H1 (cell line): ENCODE measurements at regions not wholly inside any gene's neighbourhood (a gene's known extent, or its start where the extent isn't known, plus 50 kb on each side); places are given as distances from the start of the nearest gene placed in this dataset.

Experiments used
- CTCF ChIA-PET: fragments of 300-600 bp; sonication (Branson Sonifier 250); formaldehyde crosslinking; loops from one replicate; lab custom pipeline; 2021; ENCODE audit not compliant: partially characterized antibody; lab: Charles Lee
- POLR2A ChIA-PET: fragments of 300-600 bp; sonication (Branson Sonifier 250); formaldehyde crosslinking; loops from one replicate; lab custom pipeline; 2021; ENCODE audit warnings: inconsistent platforms; ENCODE audit not compliant: partially characterized antibody; lab: Charles Lee
- DNase-seq, 2 experiments: peaks; one replicate each; pipeline versions ENCODE4 v3.0.0 to v3.0.0-alpha.2; 2010 to 2022; ENCODE audit warnings: low spot score in 2 of 2, low read depth in 1 of 2, mixed read lengths in 1 of 2
- FAIRE-seq: peaks from 2 replicates; lab custom pipeline; 2011; peaks lifted over from hg19 to GRCh38; lab: Jason Lieb, UNC
- H2AFZ ChIP-seq: 2 replicates; pipeline ENCODE4 v1.8.1; 2012; ENCODE audit warnings: low read length, inconsistent platforms
- H2AK5ac ChIP-seq: 2 replicates; pipeline ENCODE4 v1.6.1; 2013; ENCODE audit warnings: low read depth, low read length
- H2BK120ac ChIP-seq: replicated peaks from 2 replicates; pipeline ENCODE3; 2013; ENCODE audit warnings: low read depth, low read length, inconsistent platforms
- H2BK12ac ChIP-seq: 2 replicates; pipeline ENCODE4 v1.6.1; 2013; ENCODE audit warnings: low read depth, low read length
- H2BK15ac ChIP-seq: 2 replicates; pipeline ENCODE4 v1.6.1; 2013; ENCODE audit warnings: low read length
- H2BK20ac ChIP-seq: 2 replicates; pipeline ENCODE4 v1.6.1; 2013; ENCODE audit warnings: low read length
- H2BK5ac ChIP-seq: 2 replicates; pipeline ENCODE4 v1.6.1; 2013; ENCODE audit warnings: low read depth, low read length
- H3K14ac ChIP-seq: 2 replicates; pipeline ENCODE4 v1.6.1; 2013; ENCODE audit warnings: inconsistent platforms; ENCODE audit not compliant: insufficient read length
- H3K18ac ChIP-seq: 2 replicates; pipeline ENCODE4 v1.6.1; 2013; ENCODE audit warnings: low read length; ENCODE audit errors: extremely low read depth
- H3K23ac ChIP-seq: 2 replicates; pipeline ENCODE4 v1.6.1; 2013; ENCODE audit warnings: inconsistent platforms; ENCODE audit not compliant: insufficient read length
- H3K23me2 ChIP-seq: 2 replicates; pipeline ENCODE4 v1.6.1; 2013; ENCODE audit warnings: low read depth, low read length
- H3K27ac ChIP-seq: 2 replicates; pipeline ENCODE4 v1.6.1; 2011; ENCODE audit warnings: low read depth, low read length, inconsistent platforms
- H3K27me3 ChIP-seq, 4 experiments: replicated peaks in 1 of 4; 1 replicate in 1 of 4; 2 replicates in 3 of 4; pipeline versions ENCODE4 v1.6.1 to v1.8.1; 2011 to 2013; ENCODE audit warnings: low read length in 3 of 4, mild to moderate bottlenecking in 3 of 4, inconsistent platforms in 2 of 4, mixed read lengths in 2 of 4, moderate library complexity in 1 of 4; ENCODE audit not compliant: control insufficient read depth in 3 of 4, insufficient read depth in 3 of 4; ENCODE audit errors: extremely low read depth in 1 of 4
- H3K36me3 ChIP-seq, 4 experiments: 2 replicates each; pipeline versions ENCODE4 v1.6.1 to v1.8.1; 2011 to 2013; ENCODE audit warnings: mild to moderate bottlenecking in 4 of 4, low read length in 3 of 4, moderate library complexity in 2 of 4, control low read depth in 1 of 4, inconsistent platforms in 1 of 4; ENCODE audit not compliant: insufficient read depth in 4 of 4, control insufficient read depth in 2 of 4
- H3K4ac ChIP-seq: replicated peaks from 2 replicates; pipeline ENCODE3; 2013; ENCODE audit warnings: low read length, low read depth, mixed read lengths, inconsistent platforms; ENCODE audit not compliant: insufficient read length
- H3K4me1 ChIP-seq, 4 experiments: replicated peaks in 1 of 4; 1 replicate in 1 of 4; 2 replicates in 3 of 4; pipeline versions ENCODE4 v1.6.1 to v1.8.1; 2011 to 2013; ENCODE audit warnings: low read length in 3 of 4, inconsistent platforms in 2 of 4, mixed read lengths in 1 of 4; ENCODE audit not compliant: insufficient read depth in 4 of 4, control insufficient read depth in 3 of 4
- H3K4me2 ChIP-seq, 2 experiments: 2 replicates each; pipeline versions ENCODE4 v1.6.1 to v1.8.1; 2011 to 2013; ENCODE audit warnings: low read depth in 2 of 2, low read length in 2 of 2, control low read depth in 1 of 2, inconsistent platforms in 1 of 2, mild to moderate bottlenecking in 1 of 2; ENCODE audit not compliant: insufficient read depth in 1 of 2
- H3K4me3 ChIP-seq, 4 experiments: fragments of 200-600, 300-600 bp in 1 of 4; sonication (generic), shearing (Covaris generic), sonication (Bioruptor Twin) in 1 of 4; 2 replicates each; pipeline versions ENCODE4 v1.5.1 to v1.8.1; 2011 to 2016; ENCODE audit warnings: low read length in 4 of 4, low read depth in 3 of 4, control low read depth in 2 of 4, inconsistent platforms in 2 of 4, mild to moderate bottlenecking in 2 of 4, mixed read lengths in 1 of 4, moderate library complexity in 1 of 4; ENCODE audit not compliant: insufficient read depth in 2 of 4; ENCODE audit errors: extremely low read depth in 1 of 4
- H3K56ac ChIP-seq: replicated peaks from 2 replicates; pipeline ENCODE3; 2013; ENCODE audit warnings: low read depth, mild to moderate bottlenecking, mixed read lengths, low read length, inconsistent platforms; ENCODE audit not compliant: insufficient read length
- H3K79me1 ChIP-seq: 2 replicates; pipeline ENCODE4 v1.6.1; 2013; ENCODE audit warnings: low read depth, low read length, control low read depth
- H3K79me2 ChIP-seq, 2 experiments: 2 replicates each; pipeline versions ENCODE4 v1.6.1 to v1.8.1; 2012 to 2013; ENCODE audit warnings: low read length in 2 of 2, mild to moderate bottlenecking in 2 of 2, inconsistent platforms in 1 of 2; ENCODE audit not compliant: insufficient read depth in 2 of 2, control insufficient read depth in 1 of 2
- H3K9ac ChIP-seq, 4 experiments: replicated peaks in 1 of 4; 1 replicate in 1 of 4; 2 replicates in 3 of 4; pipeline versions ENCODE4 v1.6.1 to v1.8.1; 2011 to 2013; ENCODE audit warnings: low read depth in 3 of 4, low read length in 3 of 4, control low read depth in 2 of 4, mild to moderate bottlenecking in 2 of 4, moderate library complexity in 2 of 4, inconsistent platforms in 1 of 4; ENCODE audit errors: extremely low read depth in 1 of 4
- H3K9me3 ChIP-seq, 2 experiments: 2 replicates each; pipeline versions ENCODE4 v1.6.1 to v1.8.1; 2012 to 2013; ENCODE audit warnings: mild to moderate bottlenecking in 2 of 2, moderate library complexity in 2 of 2, control low read depth in 1 of 2, inconsistent platforms in 1 of 2, low read depth in 1 of 2, low read length in 1 of 2, mixed read lengths in 1 of 2; ENCODE audit not compliant: insufficient read depth in 2 of 2
- H4K20me1 ChIP-seq, 2 experiments: replicated peaks in 1 of 2; 2 replicates each; pipeline versions ENCODE3 to v1.8.1; 2011 to 2013; ENCODE audit warnings: inconsistent platforms in 2 of 2, low read length in 2 of 2, mild to moderate bottlenecking in 1 of 2; ENCODE audit not compliant: insufficient read depth in 2 of 2, control insufficient read depth in 1 of 2
- H4K5ac ChIP-seq: 2 replicates; pipeline ENCODE4 v1.6.1; 2013; ENCODE audit warnings: low read length, low read depth, mixed read lengths, inconsistent platforms; ENCODE audit not compliant: insufficient read length
- H4K8ac ChIP-seq: 2 replicates; pipeline ENCODE4 v1.8.0; 2013; ENCODE audit warnings: mild to moderate bottlenecking, moderate library complexity, low read length, inconsistent platforms; ENCODE audit not compliant: insufficient read depth; ENCODE audit errors: extremely low read depth
- H4K91ac ChIP-seq: replicated peaks from 2 replicates; pipeline ENCODE3; 2013; ENCODE audit warnings: low read length, mixed read lengths, inconsistent platforms; ENCODE audit not compliant: insufficient read length
- ASH2L ChIP-seq: fragments of 200-600, 300-600 bp; sonication (generic); IDR thresholded peaks from one replicate; pipeline ENCODE4 v1.7.1; 2017; ENCODE audit warnings: low read length
- ATF2 ChIP-seq: IDR thresholded peaks from 2 replicates; pipeline ENCODE4 v1.6.1; 2012; ENCODE audit warnings: low read length, inconsistent platforms
- CBX8 ChIP-seq: fragments of 300-800, 300-1000 bp; sonication (generic); IDR thresholded peaks from 2 replicates; pipeline ENCODE4 v1.7.1; 2016; ENCODE audit warnings: low read depth, low read length, borderline replicate concordance
- CTBP2 ChIP-seq: IDR thresholded peaks from 2 replicates; pipeline ENCODE4 v1.7.0; 2011; ENCODE audit warnings: borderline replicate concordance, mild to moderate bottlenecking, moderate library complexity, mixed read lengths, low read length; ENCODE audit not compliant: insufficient read depth, insufficient read length
- JUN ChIP-seq: IDR thresholded peaks from 2 replicates; pipeline ENCODE4 v1.6.1; 2011; ENCODE audit warnings: low read depth, mild to moderate bottlenecking, improper control_type of control experiment, low read length
- JUND ChIP-seq: IDR thresholded peaks from 2 replicates; pipeline ENCODE4 v1.6.1; 2011; ENCODE audit warnings: mild to moderate bottlenecking, improper control_type of control experiment, low read length
- POLR2AphosphoS5 ChIP-seq: IDR thresholded peaks from 2 replicates; pipeline ENCODE4 v1.6.1; 2011; ENCODE audit warnings: low read depth, low read length
- RBBP5 ChIP-seq: IDR thresholded peaks from 2 replicates; pipeline ENCODE4 v1.7.1; 2012; ENCODE audit warnings: low read depth, mild to moderate bottlenecking, inconsistent platforms, low read length, moderate library complexity, borderline replicate concordance
- SAP30 ChIP-seq: fragments of 300-600 bp; sonication (generic); IDR thresholded peaks from 2 replicates; pipeline ENCODE4 v1.7.1; 2012; ENCODE audit warnings: low read length, moderate library complexity, mild to moderate bottlenecking, inconsistent platforms; ENCODE audit not compliant: insufficient read depth, insufficient replicate concordance
- SIRT6 ChIP-seq: IDR thresholded peaks from one replicate; pipeline ENCODE4 v1.7.1; 2012; ENCODE audit warnings: low read length, inconsistent platforms
- SP1 ChIP-seq: IDR thresholded peaks from 2 replicates; pipeline ENCODE4 v1.6.1; 2011; ENCODE audit warnings: low read depth, low read length
- SRF ChIP-seq: IDR thresholded peaks from 2 replicates; pipeline ENCODE4 v1.6.1; 2011; ENCODE audit warnings: mild to moderate bottlenecking, low read depth, low read length, moderate library complexity
- SUZ12 ChIP-seq: fragments of 200-600 bp; sonication (generic); IDR thresholded peaks from 2 replicates; pipeline ENCODE4 v1.6.1; 2012; ENCODE audit warnings: mild to moderate bottlenecking, inconsistent platforms, low read length, moderate library complexity, mixed read lengths
- TCF12 ChIP-seq: IDR thresholded peaks from 2 replicates; pipeline ENCODE4 v1.6.1; 2011; ENCODE audit warnings: low read depth, mild to moderate bottlenecking, low read length
- WGBS, 2 experiments: shearing (Covaris generic) in 1 of 2; methylation state at CpG; one replicate each; pipeline versions ENCODE4 v1.1.6 to v1.1.7; 2013 to 2015; ENCODE audit warnings: low lambda C conversion rate in 2 of 2, mixed read lengths in 2 of 2, inconsistent platforms in 1 of 2, low coverage in 1 of 2, missing lambda C conversion rate in 1 of 2; ENCODE audit not compliant: insufficient replicate concordance in 2 of 2, insufficient coverage in 1 of 2, insufficient read length in 1 of 2; ENCODE audit errors: extremely low coverage in 1 of 2, missing lambda C conversion rate in 1 of 2; 5-methylcytosine and 5-hydroxymethylcytosine counted together

- CTCF ChIA-PET, result interaction anchor here (0.7 kb wide), 1 partner anchor 13 kb away, joined by 3 read pairs; no protein-coding TSS in a partner anchor
- TF ChIP-seq SIRT6, result no peak
- no peak for TF ChIP-seq CTBP2
- TF ChIP-seq ATF2, result no peak
- no peak for TF ChIP-seq POLR2AphosphoS5
- TF ChIP-seq SRF, result no peak
- TF ChIP-seq JUN, result no peak
- TF ChIP-seq TCF12, result no peak
- TF ChIP-seq SAP30, result no peak
- no peak for TF ChIP-seq RBBP5
- no peak for TF ChIP-seq JUND
- no peak for TF ChIP-seq SP1
- TF ChIP-seq ASH2L, result no peak
- TF ChIP-seq SUZ12, result no peak
- TF ChIP-seq CBX8, result no peak
Observed at GRCh38 chr2:147027436-147027835, 817.4 kb upstream of the ACVR2A start.

More at GRCh38 chr2:147027436-147027835, 817.4 kb upstream of the ACVR2A start:
- Histone ChIP-seq H3K9ac (no peak overlapping the region), H4K20me1 (no peaks in the 10 kb centered on the region), H3K18ac (no peak overlapping the region), H4K8ac (no peak overlapping the region), H4K5ac (no peak overlapping the region), H3K4me1 (peaks cover 0 to 7% (median 2%) of the 10 kb centered on the region in 4 experiments; a peak in 4 of 7 replicates), H3K27ac (no peak overlapping the region), H3K79me1 (no peaks in the 10 kb centered on the region), H3K56ac (no peak overlapping the region), H3K9me3 (peaks cover 3 to 6% of the 10 kb centered on the region in 2 experiments; a peak in 1 of 4 replicates), H4K91ac (no peak overlapping the region), H3K79me2 (no peaks in the 10 kb centered on the region), H2AFZ (no peak overlapping the region), H2BK5ac (no peak overlapping the region), H3K14ac (no peak overlapping the region), H2AK5ac (no peak overlapping the region), H2BK12ac (no peak overlapping the region), H3K4me3 (no peak overlapping the region), H3K27me3 (no peaks in the 10 kb centered on the region), H2BK120ac (no peak overlapping the region), H3K23ac (no peak overlapping the region), H3K36me3 (no peaks in the 10 kb centered on the region), H3K4ac (no peak overlapping the region), H2BK15ac (no peak overlapping the region), H3K4me2 (no peak overlapping the region), H2BK20ac (no peak overlapping the region), H3K23me2 (no peaks in the 10 kb centered on the region)
- FAIRE-seq (no peak), DNase-seq (no peak)
- POLR2A ChIA-PET, result no interaction called here
- WGBS, 2 experiments, result 75% methylated on average over 1 of the region's 1 CpG; no CpG with 5 or more reads in 1 of the 2 experiments
